GM13977 (cell line): ENCODE measurements at regions not wholly inside any gene's neighbourhood (a gene's known extent, or its start where the extent isn't known, plus 50 kb on each side); places are given as distances from the start of the nearest gene placed in this dataset.

ENCODE experiments used
- DNase-seq: peaks from one replicate; pipeline ENCODE4 v3.0.0; 2012; ENCODE audit warnings: low spot score
- CTCF ChIP-seq: IDR thresholded peaks from 2 replicates; pipeline ENCODE4 v1.5.1; 2012; ENCODE audit warnings: mild to moderate bottlenecking, control low read depth; ENCODE audit not compliant: insufficient read depth; ENCODE audit errors: extremely low read depth, missing control alignments
- in situ Hi-C: fragments of 300-500 bp; cut with MboI; formaldehyde crosslinking; loops from one replicate; pipeline ENCODE4 v1.12.0; 2022; ENCODE audit warnings: low sequenced_read_pairs, low pct_unique_long_range_greater_than_20kb, mixed read lengths, inconsistent platforms; ENCODE audit not compliant: unreplicated experiment

DNA sequence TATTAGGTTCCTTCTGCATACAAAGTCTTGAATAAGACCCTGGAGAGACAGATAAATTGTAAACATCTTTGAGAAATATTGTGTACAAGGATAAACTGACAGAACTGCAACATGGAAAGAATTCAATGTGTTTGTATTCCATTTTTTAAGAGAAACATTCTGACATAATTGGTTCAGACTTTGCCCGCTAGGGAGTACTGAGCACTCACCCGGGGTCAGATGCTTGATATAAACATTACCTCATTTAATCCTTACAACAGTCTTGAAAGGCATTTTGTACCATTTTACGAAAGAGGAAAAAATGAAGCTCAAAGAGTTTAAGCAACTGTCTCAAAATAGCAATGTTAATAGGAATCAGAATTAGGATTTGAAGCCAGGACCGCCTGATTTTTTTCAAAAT, 416.7 kb upstream of the CRIM1 start:
- in situ Hi-C loops = no loop called here
- no peak for TF ChIP-seq CTCF
- DNase-seq = no peak

- in situ Hi-C loops = no loop called here
- DNase-seq = no peak
- TF ChIP-seq CTCF = no peak
These were observed 422.5 kb upstream of the CRIM1 start for GRCh38 chr2:35933031-35933430.

- in situ Hi-C loops = no loop called here
- DNase-seq = no peak
- TF ChIP-seq CTCF = no peak
These were observed 423.2 kb upstream of the CRIM1 start for GRCh38 chr2:35932276-35932963.

GRCh38 chr2:35931626-35932025, 424.0 kb upstream of the CRIM1 start:
- no peak for DNase-seq
- in situ Hi-C loops = no loop called here
- no peak for TF ChIP-seq CTCF

DNA sequence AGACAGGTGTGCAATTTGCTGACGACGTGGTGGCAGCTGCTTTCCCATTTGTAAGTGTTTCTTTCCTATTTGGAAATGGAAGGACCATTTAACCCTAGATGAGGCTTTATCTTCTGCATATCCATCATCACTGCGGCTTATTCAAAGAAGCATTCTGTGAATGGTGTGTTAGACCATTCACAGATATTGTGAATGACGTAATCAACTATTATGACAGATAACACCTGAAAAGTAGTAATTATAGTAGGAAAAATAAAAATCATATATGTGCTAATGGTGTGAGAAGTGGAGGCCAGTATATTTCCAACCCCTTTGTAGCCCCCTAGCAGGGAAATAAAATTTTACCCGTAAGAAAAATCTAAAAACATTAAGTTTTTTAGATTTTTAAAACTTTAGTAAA, 424.5 kb upstream of the CRIM1 start:
- DNase-seq = no peak
- no peak for TF ChIP-seq CTCF
- in situ Hi-C loops = no loop called here

DNA sequence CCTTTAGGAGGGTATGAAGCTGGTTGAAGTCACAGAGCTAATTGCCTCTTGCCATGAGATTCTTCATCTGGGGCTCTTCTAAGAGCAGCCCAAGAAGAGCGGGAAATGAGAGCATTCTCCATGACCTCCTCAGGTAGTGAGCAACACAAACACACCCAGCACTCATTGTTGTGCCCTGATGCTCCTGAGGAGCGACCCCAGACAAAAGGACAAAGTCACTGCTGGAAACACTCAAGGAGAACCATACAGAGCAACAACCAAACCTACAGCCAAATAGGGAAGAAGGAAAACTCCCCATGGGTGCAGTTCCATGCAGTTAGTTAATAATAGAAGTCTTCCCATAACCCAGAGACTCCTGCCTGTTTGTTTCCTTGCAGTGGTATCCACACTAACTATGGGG, 426.0 kb upstream of the CRIM1 start:
- no peak for DNase-seq
- in situ Hi-C loops = no loop called here
- TF ChIP-seq CTCF = no peak

DNA sequence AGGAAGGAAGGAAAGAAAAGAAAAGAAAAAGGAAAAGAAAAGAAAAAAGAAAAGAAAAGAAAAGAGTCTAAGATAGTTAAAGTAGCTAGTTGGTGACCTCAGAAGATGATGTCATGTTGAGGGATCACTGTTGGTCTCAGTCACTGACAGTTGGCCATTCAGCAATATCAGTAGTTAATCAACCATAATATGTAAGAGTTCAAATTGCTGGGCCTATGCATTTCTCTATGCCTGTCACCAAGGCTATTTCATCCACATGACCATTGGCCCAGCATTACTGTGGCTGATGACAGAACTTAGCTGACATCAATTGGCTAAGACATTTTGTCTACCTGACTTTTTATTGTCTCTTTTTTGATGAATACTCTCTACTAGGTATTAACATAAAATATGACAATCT, 435.5 kb upstream of the CRIM1 start:
- TF ChIP-seq CTCF = no peak
- DNase-seq = no peak
- in situ Hi-C loops = no loop called here
